GM03348 (cell line): ENCODE measurements at regions not wholly inside any gene's neighbourhood (a gene's known extent, or its start where the extent isn't known, plus 50 kb on each side); places are given as distances from the start of the nearest gene placed in this dataset.

Source experiments
- DNase-seq: peaks from one replicate; pipeline ENCODE4 v3.0.0; 2012; ENCODE audit warnings: low spot score

DNA sequence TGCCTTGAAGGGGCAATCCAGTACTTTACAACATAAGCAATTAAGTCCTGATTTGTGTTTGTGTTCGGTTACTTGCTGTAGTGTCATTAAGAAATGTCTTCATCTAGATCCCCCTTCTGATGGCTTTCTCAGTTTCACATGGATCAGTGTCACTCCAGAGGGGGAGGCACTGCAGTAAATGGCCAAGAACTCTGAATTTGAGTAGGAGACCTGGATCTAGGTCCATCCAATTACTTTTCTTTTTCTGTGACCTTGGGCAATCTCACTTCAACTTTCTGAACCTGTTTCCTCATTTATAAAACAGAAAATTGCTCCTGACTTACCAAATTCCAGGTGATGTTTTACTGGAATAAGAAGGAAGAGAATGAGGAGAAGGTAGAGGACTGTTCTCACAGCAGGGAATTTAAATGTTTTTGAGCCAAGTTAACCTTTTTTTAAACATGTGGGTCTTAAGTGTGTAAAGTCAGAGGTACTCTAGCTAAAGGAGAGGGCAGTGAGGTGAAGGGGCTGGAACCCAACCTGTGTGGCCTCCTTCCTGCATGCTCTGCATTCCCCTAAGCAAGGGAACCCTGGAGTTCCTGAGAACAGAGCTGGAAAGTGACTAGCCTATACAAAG, 285.5 kb downstream of the HACE1 start:
- DNase-seq = no peak

DNA sequence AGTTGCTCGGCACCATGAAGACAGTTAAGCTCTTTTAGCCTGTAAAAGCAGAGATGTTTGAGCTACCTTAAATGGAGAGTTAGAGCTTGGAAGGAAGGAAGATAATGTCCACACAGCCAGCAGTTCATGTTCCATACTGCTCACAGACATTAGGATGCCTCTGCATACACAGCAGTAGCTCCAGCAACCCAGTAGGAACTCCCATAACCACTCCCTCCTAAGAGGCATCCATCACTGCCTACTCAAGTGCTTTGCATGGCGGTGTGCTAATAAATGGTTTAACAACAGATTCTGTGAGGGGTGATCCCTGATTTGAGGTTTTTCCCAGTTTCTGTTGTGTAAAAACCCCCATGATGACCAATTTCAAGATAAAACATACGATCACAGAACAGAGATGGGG, 286.4 kb downstream of the HACE1 start:
- DNase-seq = no peak

DNA sequence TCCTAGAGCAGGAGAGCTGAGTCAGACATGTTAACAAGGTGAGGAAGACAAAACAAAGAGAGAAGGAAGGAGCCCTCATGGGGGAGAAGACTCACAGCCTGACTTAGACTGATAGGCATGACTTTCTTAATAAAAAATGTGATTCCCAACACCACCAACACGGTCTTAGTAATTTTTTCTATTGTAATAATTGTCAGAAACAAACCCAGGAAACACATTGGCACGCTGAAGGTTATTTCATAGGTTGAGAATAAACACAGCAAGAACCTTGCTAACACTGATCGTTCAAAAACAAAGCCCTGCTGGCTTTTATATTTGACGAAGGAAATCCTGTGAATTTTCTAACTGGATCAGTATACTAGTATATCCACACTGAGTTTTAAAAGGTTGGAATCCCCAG, 286.8 kb downstream of the HACE1 start:
- DNase-seq = no peak

DNA sequence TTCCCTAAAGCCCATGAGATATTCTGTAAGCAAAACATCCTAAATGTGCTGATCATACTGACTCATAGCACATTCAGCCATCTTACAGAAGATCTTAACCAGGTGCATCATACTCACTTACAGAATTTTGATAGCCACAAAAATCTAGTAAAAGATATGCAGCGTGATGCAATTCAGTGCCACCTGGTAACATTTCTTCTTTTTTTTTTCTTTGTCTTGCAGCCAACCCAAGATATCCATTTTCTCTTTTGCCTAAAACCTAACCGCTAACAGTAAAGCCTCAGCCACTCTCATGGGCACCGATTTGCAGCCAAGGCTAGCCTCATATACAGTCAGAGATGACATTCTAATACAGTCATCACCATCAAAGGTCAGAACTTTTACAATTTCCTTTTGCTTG, 293.3 kb downstream of the HACE1 start:
- DNase-seq = no peak

DNA sequence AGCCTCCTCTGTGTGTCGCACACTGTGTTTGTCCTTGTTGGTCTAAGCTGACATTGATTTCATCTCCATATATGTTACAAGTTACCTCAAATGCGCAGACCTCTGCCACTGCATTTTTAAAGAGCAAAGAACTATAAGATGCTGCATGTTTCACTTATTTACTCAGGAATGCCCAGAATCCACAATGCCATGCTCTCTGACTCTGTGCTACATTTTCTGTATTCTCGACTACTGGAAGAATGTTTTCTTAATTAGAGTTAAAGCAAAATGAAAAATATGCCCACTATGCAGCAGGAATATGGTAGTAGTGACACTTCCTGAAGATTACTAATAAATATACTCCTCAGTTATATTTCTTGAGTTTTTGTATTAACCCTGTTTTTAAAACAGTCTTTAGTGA, 296.4 kb downstream of the HACE1 start:
- no peak for DNase-seq

DNA sequence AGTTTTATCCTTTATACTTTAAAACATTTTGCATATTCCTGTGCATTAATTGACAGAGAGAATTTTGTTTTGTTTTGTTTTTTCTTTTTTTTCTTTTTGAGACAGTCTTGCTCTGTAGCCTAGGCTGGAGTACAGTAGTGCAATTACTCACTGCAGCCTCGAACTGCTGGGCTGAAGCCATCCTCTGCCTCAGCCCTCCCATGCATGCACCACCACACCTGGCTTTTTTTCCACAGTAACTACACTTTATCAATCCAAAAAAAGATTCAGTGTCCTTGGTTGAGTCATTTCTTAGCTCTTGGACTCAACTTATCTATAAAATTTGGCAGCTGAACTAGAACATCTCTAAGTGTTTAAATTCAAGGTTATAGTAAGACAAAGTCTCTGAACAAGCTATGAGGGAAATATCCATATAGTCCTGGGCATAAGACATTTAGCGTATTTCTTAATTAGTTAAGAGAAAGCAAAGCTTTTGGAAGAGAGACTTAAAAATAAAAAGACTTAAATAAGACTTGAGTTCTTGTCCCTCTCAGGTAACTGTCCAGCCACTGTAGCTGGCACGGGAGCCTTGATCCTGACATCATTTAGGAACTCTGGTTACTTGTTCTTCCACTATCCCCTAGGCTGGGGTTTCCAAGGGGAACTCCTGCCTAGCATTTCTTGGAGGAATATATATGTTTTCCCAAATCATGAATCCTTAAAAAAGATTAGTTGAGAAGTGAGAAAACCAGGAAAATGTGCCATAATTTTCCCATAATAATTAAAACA, 300.1 kb downstream of the HACE1 start:
- DNase-seq = no peak

DNA sequence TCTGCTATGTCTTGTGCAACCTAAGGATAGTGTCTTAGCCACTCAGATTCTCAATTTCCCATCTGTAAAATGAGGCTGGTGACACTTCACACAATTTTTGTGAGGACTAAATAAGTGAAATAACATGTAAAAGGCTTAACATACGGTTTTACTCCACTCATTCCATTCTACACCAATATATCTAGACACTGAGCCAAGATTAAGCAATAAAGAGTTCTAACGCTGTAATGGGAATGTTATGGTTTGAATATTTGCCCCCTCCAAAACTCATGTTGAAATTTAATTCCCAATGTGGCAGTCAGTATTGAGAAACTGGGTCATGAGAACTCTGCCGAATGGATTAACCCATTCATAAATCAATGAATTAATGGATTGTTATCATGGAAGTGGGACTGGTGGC, 301.0 kb downstream of the HACE1 start:
- DNase-seq = peak; percentile 6

DNA sequence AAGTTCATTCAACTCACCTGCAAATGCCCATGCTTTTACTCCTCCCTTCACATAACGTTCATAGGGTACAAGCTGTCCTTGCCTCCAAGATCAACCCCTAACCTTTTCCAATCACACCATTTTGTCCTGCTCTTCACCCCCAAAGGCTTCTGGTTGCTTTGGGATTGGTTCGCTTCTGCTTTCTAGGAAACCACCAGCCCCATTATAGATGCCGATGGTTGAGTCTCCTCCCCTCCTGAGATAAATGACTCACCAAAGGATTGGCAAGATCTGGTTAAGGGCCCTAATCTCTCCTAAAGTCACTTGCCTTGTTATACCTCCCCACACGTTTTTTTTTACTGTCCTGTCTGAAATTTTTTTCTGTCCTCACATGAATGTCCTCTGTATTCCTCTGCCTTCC, 311.4 kb downstream of the HACE1 start:
- DNase-seq = no peak

DNA sequence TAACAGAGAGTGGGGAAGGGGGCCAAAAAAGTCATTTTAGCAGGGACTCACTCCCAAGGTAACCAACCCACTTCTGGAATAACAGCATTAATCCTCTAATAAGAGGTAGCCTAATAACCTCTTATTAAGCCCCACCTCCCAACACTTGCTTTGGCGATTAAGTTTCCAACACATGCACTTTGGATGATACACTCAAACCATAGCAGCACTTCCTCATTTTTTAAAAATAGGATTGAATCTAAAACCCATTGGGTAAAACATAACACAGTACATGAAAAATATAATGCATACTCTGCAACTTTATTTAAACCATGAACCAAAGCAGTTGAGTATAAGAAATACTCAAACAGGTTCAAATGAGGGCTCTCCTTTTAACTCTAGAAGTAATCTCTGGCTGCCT, 318.3 kb downstream of the HACE1 start:
- DNase-seq = no peak

DNA sequence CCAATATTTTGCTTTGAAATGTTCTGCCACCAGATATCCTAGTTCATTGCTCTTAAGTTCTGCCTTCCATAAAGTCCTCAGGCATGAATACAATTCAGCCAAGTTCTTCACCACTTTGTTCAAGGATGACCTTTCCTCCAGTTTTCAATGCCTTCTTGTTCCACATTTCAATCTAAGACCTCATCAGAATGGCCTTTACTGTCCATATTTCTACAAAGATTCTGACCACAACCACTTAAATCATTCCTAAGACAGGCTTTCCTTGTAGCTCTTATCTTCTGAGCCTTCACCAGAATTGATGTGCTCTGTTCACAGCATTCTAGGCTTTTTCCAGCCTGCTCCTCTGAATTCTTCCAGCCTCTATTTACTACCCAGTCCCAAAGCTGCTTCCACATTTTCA, 319.0 kb downstream of the HACE1 start:
- DNase-seq = no peak

DNA sequence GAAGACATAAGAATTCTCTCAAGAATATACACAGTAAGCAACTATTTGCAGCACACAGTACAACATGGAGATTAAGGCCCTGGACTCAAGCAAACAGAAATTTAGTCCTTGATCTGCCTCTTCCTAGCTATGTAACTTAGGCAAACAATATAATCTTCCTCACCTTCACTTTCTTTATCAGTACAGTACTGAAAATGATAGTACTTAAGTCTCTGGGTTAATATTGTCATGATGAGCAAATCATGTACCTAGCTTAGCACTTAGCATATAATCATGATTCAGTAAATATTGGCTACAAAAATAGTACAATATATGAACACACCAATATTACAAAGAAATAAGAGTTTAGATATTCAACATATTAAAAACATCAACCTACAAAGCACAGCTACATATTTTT, 320.5 kb downstream of the HACE1 start:
- DNase-seq = no peak

DNA sequence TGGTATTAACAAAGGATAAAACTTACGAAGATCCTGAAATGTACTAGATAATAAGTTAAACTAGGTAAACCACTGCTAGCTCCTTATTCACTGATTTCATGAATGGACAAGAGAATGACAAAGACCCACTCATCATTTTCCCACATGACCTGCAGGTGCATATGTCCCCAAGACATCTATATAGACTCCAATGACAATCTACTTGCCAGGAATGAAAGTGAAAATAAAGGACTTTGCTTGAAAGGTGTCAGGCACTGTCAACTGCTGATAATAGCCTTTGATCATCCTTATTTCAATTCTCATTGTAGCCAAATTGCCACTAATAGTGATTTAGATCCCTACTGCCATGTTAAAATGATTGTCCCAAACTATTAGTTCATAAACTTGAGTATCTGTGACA, 321.8 kb downstream of the HACE1 start:
- DNase-seq = no peak

DNA sequence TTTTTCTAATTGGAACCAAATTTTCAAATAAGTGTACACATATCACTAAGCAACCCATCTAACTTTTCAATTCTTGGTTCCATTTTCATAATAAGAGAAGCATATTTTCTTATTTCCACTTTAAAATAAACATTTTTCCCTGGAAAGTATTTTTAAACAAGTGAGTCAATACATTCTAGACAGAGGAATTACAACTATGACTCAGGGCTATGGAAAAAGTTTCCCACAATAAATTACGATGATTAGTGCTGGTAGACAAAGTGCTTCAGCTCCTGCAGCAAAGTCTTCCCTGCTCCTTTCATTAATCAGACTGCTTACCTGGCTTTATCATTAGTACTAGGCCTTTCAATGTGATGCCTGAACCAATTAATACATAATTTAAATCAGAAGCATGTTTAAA, 322.5 kb downstream of the HACE1 start:
- peak; percentile 27 for DNase-seq

DNA sequence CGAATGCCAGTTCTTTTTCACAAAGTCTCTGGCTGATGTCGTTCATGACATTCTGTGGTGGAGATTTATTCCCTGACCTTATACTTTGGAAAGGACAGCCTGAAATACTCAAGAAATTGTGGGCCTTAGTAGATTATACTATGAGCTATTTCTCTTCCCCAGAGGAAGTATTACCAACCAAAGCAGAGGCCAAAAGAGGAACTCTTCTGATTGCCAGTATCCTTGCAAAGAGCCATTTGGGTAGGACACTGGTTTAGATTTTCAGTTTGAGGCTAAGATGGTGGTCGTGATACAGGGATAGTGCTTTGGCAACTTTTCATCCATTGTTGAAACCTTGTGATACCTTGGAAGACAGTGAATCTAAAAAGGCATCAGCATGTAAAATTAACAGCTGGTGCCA, 327.3 kb downstream of the HACE1 start:
- no peak for DNase-seq

DNA sequence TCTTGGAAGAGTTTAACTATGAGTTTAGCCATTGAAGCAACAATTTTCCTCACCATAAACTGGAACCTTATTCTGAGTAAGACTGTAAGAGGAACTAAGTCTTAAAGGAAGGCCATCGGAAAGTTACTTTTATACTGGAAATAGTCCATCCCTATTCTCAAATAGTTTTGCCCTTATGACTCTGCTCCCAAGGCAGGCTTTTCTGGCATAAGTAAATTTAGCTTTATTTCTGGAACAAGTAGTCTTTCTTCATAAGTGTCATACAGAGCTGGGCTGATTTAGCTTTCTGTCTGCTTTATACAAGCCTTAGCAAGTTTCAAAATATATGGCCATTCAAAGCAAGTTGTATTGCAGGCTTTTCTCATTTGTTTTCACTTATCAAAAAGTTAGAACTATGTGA, 328.1 kb downstream of the HACE1 start:
- DNase-seq = no peak

DNA sequence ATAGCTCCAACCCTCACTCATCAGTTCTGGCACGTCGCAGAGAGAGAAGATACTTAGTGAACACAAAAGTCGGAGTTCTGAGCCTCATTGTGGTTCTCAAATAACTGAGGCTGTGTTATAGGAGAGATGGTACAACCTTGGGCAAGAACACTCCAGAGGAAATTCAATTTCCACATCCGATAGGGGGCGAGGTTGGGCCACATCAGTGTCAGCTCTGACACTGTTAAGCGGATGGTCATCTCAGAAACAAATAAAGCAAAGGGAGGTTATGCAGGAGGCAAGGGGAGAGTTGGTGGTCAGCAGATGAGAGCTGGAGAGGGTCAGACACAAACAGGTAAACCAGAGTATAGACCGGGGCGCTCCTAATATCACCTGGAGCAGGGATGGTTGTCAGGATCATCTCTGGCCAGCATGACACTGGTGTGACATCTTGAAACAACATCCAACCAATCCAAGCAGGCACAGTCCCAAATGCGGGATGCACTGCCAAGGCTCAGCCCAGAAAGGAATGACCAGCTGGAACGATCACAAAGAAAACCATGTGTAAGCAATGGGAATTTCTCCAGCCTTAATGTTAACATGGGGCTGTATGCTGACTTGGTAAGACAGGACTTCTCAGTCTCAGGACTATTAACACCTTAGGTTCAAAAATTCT, 331.8 kb downstream of the HACE1 start:
- peak; percentile 13 for DNase-seq

DNA sequence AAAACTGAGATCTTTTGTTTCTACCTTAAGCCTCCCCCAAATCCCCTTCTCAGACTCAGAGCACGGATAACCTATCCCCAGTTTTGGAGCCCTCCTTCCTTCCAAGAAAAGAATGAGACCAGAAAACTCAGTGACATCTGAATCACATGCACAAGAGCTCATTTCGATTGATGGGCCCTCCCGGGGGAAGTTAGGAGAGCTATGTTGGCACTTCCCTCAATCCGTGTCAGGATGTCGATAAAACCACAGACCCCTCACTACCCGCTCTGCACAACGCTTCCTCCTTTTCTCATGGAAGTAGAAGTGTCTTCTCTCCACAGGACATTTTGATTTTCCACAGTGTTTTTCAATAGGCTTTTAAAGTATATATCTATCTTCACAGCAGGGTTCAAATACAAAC, 332.4 kb downstream of the HACE1 start:
- no peak for DNase-seq

DNA sequence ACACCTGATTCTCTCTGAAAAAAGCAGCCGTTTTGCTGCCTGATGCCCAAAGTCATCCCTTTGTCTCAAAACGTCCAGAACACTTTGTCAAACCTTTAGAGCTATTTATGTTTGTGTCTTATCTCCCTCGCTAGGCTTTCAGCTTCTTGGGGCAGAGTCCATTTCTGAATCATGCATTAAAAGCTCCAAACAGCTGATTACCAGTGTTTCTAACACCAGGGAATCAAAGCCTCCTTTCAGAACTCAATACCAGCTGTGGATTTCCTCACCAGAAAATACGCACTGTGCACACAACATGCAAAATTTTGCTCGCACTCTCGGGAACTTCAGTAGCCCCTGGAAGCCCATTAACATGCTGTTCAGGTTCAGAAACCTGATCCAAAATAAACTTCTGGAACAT, 333.3 kb downstream of the HACE1 start:
- DNase-seq = no peak

DNA sequence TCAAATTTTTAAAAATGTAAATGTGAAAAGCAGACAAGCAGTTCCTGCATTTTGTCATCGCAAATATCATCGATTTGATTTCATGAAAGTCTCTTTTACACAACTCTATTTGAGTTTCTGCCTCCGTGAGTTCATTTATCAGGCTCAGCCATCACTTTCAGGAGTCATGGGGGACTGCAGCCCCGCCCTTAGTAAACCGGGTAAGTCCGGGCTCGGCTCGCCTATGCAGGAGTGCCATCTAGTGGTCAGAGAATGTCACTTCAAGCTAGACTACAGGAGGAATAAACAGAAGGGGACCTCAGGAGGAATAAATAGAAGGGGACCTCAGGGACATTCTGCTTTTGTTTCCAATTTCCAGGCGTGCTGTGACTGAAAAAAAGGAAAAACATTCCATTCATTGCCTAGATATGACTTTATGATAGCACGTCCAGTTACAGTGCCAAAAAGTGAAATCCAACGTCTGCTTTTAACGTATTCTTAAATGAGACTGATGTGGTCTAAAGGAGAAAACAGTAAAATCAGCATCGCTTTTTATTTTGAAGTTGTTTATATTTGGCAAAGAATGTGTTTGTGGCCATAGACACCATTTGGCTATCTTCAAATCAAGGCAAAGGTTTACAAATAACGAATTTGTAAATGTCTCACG, 333.9 kb downstream of the HACE1 start:
- DNase-seq = peak; percentile 87

DNA sequence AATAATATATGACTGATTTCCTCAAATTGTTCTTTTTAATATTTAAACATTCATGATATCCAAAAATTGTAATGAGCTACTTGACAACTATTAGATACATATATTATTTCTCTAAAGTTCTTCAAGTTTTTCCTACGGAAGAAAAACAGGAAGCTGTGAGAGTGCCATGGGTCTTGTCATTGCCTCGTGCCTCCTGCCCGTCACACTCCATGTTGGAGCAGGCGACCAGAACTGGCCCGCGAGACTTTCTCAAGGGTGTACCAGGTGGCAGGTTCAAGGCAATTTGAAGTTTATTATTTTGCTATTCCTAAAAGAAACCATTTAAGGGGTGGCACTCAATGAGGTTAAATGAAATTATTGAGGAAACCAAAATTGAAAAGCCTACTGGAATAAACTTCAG, 337.2 kb downstream of the HACE1 start:
- no peak for DNase-seq

DNA sequence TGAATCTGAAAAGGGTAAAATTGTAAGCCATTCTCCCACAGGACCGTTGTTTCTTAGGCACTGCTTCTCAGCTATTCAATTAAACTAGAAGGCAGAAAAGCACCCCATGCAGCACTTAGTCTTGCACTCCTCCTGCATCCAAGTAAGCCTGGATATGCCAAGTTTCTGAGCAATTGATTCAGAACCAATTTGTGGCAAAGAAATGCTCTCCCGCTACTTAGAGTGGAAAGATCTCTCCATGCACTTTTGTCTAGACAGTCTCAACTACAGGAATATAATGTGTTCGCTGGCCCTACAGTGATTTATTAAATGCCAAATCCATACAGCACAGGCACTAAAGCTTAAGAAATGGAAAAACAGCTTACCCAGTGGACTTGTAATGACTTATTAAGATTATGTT, 338.5 kb downstream of the HACE1 start:
- no peak for DNase-seq

DNA sequence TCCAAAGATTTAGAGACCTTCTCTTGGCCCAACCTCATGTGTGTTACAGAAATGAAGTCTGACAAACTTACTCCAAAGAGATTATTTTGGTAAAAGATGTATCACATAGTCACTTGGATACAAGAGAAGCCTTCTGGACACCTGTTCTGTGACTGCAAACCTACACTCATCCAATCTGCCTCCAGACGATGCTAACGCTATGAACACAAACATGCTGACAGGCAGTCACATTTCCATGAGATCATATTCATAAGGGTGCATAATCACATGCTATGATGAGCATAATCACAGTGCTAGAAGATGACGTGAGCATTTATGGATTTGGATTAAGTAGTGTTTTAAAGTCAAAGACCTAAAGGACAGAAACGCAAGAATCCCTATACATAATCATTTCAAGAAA, 340.2 kb downstream of the HACE1 start:
- DNase-seq = no peak

DNA sequence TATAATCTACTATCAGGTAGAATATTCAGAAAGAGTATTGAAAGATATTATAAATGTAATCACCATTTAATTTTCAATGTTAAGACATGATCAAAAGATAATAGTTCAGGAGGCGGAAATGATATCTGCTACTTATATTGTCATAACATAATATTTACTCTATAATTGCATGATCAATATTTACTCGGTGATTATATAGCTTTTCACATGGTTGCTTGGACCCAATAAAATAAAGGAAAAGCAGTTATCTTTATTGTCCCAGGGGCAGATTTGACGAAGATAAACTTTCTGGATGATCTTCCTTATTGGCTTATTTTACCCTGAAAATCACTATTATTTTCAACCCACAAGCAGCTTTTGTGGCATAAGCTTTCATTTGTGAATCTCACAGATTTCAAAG, 350.4 kb downstream of the HACE1 start:
- no peak for DNase-seq
